NB4 (cell line): ENCODE measurements at regions not wholly inside any gene's neighbourhood (a gene's known extent, or its start where the extent isn't known, plus 50 kb on each side); places are given as distances from the start of the nearest gene placed in this dataset.

Experiments
- DNase-seq: peaks from one replicate; pipeline ENCODE4 v3.0.0; 2010; ENCODE audit warnings: low read depth
- H3K4me3 ChIP-seq: one replicate; pipeline ENCODE4 v1.5.1; 2011; ENCODE audit warnings: mild to moderate bottlenecking, low read depth, low read length, moderate library complexity
- MYC ChIP-seq: IDR thresholded peaks from 2 replicates; pipeline ENCODE4 v1.6.1; 2011; ENCODE audit warnings: low read depth, low read length
- POLR2A ChIP-seq: IDR thresholded peaks from 2 replicates; pipeline ENCODE4 v1.6.1; 2011; ENCODE audit warnings: mild to moderate bottlenecking; ENCODE audit not compliant: insufficient read length; ENCODE audit errors: extremely low read depth
- TF ChIP-seq, protein P1 (sequence below): IDR thresholded peaks from one replicate; pipeline ENCODE4 v1.5.1; 2012; ENCODE audit warnings: low read depth, low read length
- TF ChIP-seq, protein P2 (sequence below): IDR thresholded peaks from 2 replicates; pipeline ENCODE4 v1.6.1; 2011; ENCODE audit warnings: low read depth, low read length

DNA sequence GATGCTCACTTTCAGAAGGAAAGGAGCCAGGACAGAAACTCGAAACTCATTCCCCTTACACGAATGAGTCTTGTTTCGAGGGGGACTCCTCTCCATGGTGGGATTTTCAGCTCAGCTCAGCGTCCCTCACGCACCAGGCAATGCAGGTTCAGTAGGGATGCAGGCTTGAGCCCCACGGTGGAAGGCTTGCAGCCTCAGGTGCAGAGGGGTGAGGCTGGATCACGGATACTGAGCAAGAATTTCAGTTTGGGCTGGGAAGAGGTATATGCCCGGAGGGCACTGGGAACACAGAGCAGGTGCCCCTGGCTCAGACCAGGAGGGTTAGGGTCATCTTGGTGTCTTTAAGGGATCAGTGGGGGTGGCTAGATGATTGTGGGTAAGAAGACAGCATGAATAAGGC, 344.9 kb upstream of the TNRC6C start:
- TF ChIP-seq, protein P1, sequence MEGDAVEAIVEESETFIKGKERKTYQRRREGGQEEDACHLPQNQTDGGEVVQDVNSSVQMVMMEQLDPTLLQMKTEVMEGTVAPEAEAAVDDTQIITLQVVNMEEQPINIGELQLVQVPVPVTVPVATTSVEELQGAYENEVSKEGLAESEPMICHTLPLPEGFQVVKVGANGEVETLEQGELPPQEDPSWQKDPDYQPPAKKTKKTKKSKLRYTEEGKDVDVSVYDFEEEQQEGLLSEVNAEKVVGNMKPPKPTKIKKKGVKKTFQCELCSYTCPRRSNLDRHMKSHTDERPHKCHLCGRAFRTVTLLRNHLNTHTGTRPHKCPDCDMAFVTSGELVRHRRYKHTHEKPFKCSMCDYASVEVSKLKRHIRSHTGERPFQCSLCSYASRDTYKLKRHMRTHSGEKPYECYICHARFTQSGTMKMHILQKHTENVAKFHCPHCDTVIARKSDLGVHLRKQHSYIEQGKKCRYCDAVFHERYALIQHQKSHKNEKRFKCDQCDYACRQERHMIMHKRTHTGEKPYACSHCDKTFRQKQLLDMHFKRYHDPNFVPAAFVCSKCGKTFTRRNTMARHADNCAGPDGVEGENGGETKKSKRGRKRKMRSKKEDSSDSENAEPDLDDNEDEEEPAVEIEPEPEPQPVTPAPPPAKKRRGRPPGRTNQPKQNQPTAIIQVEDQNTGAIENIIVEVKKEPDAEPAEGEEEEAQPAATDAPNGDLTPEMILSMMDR, result no peak
- DNase-seq, result no peak
- no peak overlapping the region for H3K4me3 ChIP-seq

DNA sequence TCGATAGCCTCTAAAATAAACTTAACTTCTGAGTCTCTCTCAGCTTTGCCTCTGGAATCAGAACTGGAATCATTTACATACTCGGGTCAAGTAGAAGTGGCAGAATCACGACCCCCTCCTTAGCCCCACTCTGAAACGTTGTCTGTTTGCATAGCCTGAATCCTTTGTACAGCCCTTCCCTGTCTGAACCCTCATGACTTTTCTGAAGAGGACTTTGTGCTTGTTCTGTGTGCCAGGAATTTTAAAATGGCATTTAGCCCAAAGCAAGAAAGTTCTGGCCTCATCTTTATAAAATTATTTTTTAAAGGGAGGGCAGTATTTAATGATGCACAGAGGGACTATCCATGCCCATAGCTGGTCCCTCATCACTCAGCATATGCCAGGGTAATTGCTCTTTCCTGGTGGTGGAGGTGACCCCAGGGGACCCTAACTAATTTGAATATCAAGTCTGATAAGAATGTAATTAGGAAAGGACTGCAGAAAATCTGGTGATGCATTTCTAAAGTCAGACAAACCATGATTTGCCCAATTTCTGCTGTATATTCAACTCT, 342.7 kb upstream of the TNRC6C start:
- no peak for DNase-seq
- TF ChIP-seq, protein P2, sequence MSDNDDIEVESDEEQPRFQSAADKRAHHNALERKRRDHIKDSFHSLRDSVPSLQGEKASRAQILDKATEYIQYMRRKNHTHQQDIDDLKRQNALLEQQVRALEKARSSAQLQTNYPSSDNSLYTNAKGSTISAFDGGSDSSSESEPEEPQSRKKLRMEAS, result no peak
- H3K4me3 ChIP-seq, result no peak overlapping the region

DNA sequence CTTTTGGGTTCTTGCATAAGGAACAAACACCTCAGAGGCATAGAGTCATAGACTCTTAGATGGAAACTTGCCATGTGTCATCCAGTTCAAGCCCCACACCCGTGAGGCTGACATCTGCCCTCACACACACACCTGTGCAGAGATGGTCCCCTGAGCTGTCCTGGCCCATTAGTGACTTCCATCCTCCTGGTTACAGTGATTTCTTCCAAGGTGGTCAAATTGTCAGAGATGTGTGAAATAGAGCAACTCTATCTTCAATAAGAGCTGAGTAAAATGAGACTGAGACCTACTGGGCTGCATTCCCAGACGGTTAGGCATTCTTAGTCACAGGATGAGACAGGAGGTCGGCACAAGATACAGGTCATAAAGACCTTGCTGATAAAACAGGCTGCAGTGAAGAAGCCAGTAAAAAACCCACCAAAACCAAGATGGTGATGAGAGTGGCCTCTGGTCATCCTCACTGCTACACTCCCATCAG, 342.2 kb upstream of the TNRC6C start:
- H3K4me3 ChIP-seq, result peak overlapping the region; percentile 55
- no peak for DNase-seq
- TF ChIP-seq MYC, result no peak
- TF ChIP-seq, protein P2, result no peak
- TF ChIP-seq POLR2A, result no peak
- TF ChIP-seq, protein P1, result no peak

DNA sequence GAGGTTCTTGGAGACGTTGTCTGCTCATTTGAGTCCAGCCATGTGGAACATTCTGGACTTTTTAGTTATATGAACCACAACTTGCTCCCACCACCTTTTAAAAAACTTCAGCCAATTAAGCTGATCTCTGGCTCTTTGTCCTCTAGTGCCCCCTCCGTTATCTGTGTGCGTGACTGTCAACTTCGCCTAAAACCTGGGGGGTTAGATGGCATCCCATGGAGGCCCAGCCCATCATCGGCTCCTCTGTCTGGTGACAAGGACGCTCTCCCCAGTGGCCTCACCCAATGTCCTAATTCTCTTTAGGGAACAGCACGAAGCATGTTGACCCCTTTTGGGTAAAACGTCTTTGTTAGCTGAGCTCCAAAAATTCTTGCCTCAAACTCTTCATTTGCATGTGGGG, 341.0 kb upstream of the TNRC6C start:
- peak overlapping the region; percentile 49 for H3K4me3 ChIP-seq
- TF ChIP-seq MYC, result no peak
- TF ChIP-seq, protein P2, result no peak
- no peak for TF ChIP-seq POLR2A
- TF ChIP-seq, protein P1, result no peak
- DNase-seq, result no peak

DNA sequence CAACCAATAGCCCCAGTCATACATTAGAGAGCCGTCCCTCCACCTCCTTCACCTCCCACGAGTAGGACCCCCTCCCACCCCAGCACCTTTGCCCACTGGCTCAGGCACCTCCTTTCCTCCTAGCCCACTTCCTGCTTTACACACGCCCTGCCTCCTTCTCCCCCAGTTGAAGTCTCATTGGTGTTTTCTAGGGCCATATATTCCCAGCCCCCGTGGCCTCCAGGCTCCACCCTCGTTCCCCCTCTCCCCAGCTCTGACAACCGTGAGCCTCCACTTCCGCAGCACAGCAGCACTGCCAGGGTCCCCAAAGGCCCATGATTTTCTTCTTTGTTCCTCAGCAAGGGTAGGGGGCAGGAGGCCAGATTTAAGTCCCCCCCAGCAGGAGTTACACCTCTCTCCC, 340.3 kb upstream of the TNRC6C start:
- TF ChIP-seq, protein P1, result no peak
- TF ChIP-seq POLR2A, result no peak
- TF ChIP-seq MYC, result no peak
- TF ChIP-seq, protein P2, result no peak
- no peak overlapping the region for H3K4me3 ChIP-seq
- DNase-seq, result peak; percentile 88

DNA sequence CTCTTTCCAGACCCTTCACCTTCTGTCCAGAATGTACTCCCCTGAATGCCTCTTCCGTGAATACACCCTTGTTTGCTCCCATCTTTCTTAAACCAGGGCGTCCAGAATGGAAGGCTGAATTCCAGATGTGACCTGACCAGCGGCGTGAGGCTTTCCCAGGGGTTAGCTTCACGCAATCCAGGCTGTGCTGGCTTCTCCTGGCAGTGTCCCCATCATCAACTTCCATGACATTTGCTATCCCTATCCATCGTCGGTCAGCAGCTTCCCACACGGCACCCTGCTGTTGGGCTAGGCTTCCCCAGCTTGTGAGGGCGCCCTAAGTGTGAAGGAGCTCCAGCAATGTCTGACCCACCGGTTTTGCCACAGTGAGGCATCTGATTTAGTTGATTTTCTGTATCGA, 339.8 kb upstream of the TNRC6C start:
- H3K4me3 ChIP-seq, result no peak overlapping the region
- DNase-seq, result no peak
- TF ChIP-seq, protein P1, result no peak
- TF ChIP-seq POLR2A (no peak), MYC (no peak)
